PC-3 (cell line): ENCODE measurements at regions not wholly inside any gene's neighbourhood (a gene's known extent, or its start where the extent isn't known, plus 50 kb on each side); places are given as distances from the start of the nearest gene placed in this dataset.

Source experiments
- ATAC-seq: fragments of 200-7000 bp; cut with Tn5 transposase; 2 replicates; pipeline ENCODE4 v1.9.1; 2020; ENCODE audit warnings: mild to moderate bottlenecking, moderate library complexity
- BruUV-seq: library from RNA; stranded (reverse); fragments of 400-500 nt; replicated peaks from 2 replicates; lab custom pipeline; 2021; lab: Mats Ljungman, UMichigan
- CTCF ChIA-PET: fragments of 300-600 bp; sonication (Branson Sonifier 250); formaldehyde crosslinking; loops from one replicate; lab custom pipeline; 2022; ENCODE audit warnings: antibody characterized with exemption; lab: Charles Lee
- POLR2A ChIA-PET: fragments of 300-600 bp; sonication (Branson Sonifier 250); formaldehyde crosslinking; loops from one replicate; lab custom pipeline; 2022; ENCODE audit warnings: antibody characterized with exemption; ENCODE audit not compliant: unreplicated experiment; lab: Charles Lee
- DNase-seq: peaks from one replicate; pipeline ENCODE4 v3.0.0-alpha.2; 2015
- H2AFZ ChIP-seq: fragments of 300-600 bp; sonication (generic); 2 replicates; pipeline ENCODE4 v1.6.0; 2016; ENCODE audit warnings: antibody characterized with exemption, low read length
- H3F3A ChIP-seq: fragments of 300-600 bp; sonication (generic); one replicate; pipeline ENCODE4 v1.6.0; 2017; ENCODE audit warnings: antibody characterized with exemption, low read length, control low read depth, mild to moderate bottlenecking; ENCODE audit not compliant: unreplicated experiment
- H3K27ac ChIP-seq: fragments of 300-600 bp; sonication (generic); 2 replicates; pipeline ENCODE4 v1.5.1; 2016; ENCODE audit warnings: mild to moderate bottlenecking, low read length
- H3K27me3 ChIP-seq: fragments of 300-600 bp; sonication (generic); 2 replicates; pipeline ENCODE4 v1.6.1; 2016; ENCODE audit warnings: low read length, mixed read lengths
- H3K36me3 ChIP-seq: fragments of 300-600 bp; sonication (generic); 2 replicates; pipeline ENCODE4 v1.6.1; 2016; ENCODE audit warnings: low read depth, mixed run types, low read length, mixed read lengths
- H3K4me1 ChIP-seq: fragments of 300-600 bp; sonication (generic); 2 replicates; pipeline ENCODE4 v1.5.1; 2016; ENCODE audit warnings: low read length; ENCODE audit not compliant: insufficient read depth
- H3K4me2 ChIP-seq: fragments of 300-600 bp; sonication (generic); 2 replicates; pipeline ENCODE4 v1.6.0; 2016; ENCODE audit warnings: low read length
- H3K4me3 ChIP-seq: fragments of 300-600 bp; sonication (generic); 2 replicates; pipeline ENCODE4 v1.5.1; 2016; ENCODE audit warnings: mild to moderate bottlenecking, low read length, mixed read lengths
- H3K79me2 ChIP-seq: fragments of 300-600 bp; sonication (generic); 2 replicates; pipeline ENCODE4 v1.6.1; 2017; ENCODE audit warnings: low read length, mixed read lengths
- H3K9ac ChIP-seq: fragments of 300-600 bp; sonication (generic); 2 replicates; pipeline ENCODE4 v1.6.0; 2016; ENCODE audit warnings: mild to moderate bottlenecking, low read length
- H3K9me2 ChIP-seq: fragments of 300-600 bp; sonication (generic); replicated peaks from 2 replicates; pipeline ENCODE4 v1.6.1; 2016; ENCODE audit warnings: mixed run types, low read length, mixed read lengths
- H3K9me3 ChIP-seq: fragments of 300-600 bp; sonication (generic); 2 replicates; pipeline ENCODE4 v1.6.1; 2016; ENCODE audit warnings: low read length, mixed read lengths
- H4K20me1 ChIP-seq: fragments of 300-600 bp; sonication (generic); 2 replicates; pipeline ENCODE4 v1.6.1; 2016; ENCODE audit warnings: low read length, mixed read lengths
- EZH2 ChIP-seq: fragments of 300-600 bp; sonication (generic); IDR thresholded peaks from one replicate; pipeline ENCODE4 v1.6.1; 2017; ENCODE audit warnings: antibody characterized with exemption, mild to moderate bottlenecking, low read length; ENCODE audit not compliant: unreplicated experiment
- EZH2phosphoT487 ChIP-seq: fragments of 300-600 bp; sonication (generic); IDR thresholded peaks from 2 replicates; pipeline ENCODE4 v1.6.1; 2018; ENCODE audit warnings: mild to moderate bottlenecking, antibody characterized with exemption, low read length, borderline replicate concordance
- intact Hi-C: fragments of 100-400 bp; cut with micrococcal nuclease; formaldehyde crosslinking; loops from 2 replicates; pipeline ENCODE4 v1.9.0; 2023
- TF ChIP-seq, protein P1 (sequence below): fragments of 300-600 bp; sonication (generic); conservative IDR thresholded peaks from 2 replicates; pipeline ENCODE4 v1.5.1; 2017; ENCODE audit warnings: antibody characterized with exemption, low read depth, mild to moderate bottlenecking, low read length

DNA sequence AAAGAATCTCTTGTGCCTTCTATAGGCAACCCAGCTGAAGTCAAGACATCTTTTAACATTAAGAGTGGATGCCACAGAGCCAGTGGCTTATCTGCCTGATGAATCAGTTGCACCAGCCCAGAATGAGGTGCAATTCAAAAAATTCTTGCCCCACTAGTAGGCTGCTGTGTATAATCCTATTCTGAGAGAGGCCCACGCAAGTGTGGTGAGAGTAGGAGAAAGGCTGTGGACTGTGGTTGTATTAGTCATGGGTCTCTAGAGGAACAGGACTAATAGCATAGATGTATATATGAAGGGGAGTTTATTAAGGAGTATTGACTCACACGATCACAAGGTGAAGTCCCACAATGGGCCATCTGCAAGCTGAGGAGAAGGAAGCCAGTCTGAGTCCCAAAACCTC is 216.4 kb downstream of the LTN1 start:
- no peaks in the 10 kb centered on the region for H4K20me1 ChIP-seq
- no peaks in the 10 kb centered on the region for H3F3A ChIP-seq
- no peak overlapping the region for H3K4me3 ChIP-seq
- H3K27ac ChIP-seq: no peak overlapping the region
- H3K79me2 ChIP-seq: no peaks in the 10 kb centered on the region
- H2AFZ ChIP-seq: no peak overlapping the region
- ATAC-seq (no peak), DNase-seq (peak; percentile 21)
- intact Hi-C loops: no loop called here
- H3K36me3 ChIP-seq: no peaks in the 10 kb centered on the region
- no peak for TF ChIP-seq EZH2
- TF ChIP-seq, protein P1, sequence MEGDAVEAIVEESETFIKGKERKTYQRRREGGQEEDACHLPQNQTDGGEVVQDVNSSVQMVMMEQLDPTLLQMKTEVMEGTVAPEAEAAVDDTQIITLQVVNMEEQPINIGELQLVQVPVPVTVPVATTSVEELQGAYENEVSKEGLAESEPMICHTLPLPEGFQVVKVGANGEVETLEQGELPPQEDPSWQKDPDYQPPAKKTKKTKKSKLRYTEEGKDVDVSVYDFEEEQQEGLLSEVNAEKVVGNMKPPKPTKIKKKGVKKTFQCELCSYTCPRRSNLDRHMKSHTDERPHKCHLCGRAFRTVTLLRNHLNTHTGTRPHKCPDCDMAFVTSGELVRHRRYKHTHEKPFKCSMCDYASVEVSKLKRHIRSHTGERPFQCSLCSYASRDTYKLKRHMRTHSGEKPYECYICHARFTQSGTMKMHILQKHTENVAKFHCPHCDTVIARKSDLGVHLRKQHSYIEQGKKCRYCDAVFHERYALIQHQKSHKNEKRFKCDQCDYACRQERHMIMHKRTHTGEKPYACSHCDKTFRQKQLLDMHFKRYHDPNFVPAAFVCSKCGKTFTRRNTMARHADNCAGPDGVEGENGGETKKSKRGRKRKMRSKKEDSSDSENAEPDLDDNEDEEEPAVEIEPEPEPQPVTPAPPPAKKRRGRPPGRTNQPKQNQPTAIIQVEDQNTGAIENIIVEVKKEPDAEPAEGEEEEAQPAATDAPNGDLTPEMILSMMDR: no peak
- no peak for TF ChIP-seq EZH2phosphoT487
- no peaks in the 10 kb centered on the region for H3K27me3 ChIP-seq
- POLR2A ChIA-PET: no interaction called here
- H3K9me2 ChIP-seq: no peaks in the 10 kb centered on the region
- peaks cover 12% of the 10 kb centered on the region for H3K4me1 ChIP-seq
- no peaks in the 10 kb centered on the region for H3K9me3 ChIP-seq
- no TSS peak for BruUV-seq
- no peak overlapping the region for H3K9ac ChIP-seq
- CTCF ChIA-PET: no interaction called here
- no peak overlapping the region for H3K4me2 ChIP-seq

DNA sequence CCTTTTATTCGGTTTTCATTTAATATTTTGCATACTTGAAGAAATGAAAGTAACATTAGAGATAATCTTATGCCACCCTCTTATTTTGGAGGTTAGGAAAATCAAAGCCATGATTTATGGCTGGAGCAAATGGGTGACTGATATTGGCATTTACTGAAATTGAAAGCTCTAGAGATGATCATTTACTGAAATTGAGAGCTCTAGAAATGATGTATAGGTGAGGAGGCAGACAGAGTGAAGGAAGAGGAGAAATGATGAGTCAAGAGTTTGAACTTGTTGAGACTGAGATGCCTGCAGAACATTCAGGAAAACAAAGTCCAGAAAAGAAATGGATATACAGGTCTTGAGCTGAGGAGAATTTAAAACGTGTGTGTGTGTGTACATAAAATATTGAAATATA is 217.6 kb downstream of the LTN1 start:
- no TSS peak for BruUV-seq
- CTCF ChIA-PET: no interaction called here
- no peak for ATAC-seq

DNA sequence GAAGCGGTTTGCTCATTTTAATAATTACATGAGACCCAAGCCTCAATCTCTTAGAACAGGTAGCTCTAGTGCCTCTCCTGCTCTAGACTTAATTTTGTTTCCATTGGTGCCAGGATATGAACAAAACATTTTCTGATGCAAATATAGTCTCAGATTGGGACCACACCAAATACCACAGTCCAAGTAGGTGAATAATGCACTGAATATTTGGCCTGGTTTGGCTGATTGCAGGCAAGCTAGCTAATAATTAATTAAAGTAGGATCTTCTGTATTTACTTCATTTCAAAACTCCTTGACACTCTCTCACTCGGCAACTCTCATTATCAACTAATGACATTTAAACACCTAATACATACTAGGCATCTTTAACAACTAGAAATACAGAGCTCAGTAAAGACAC is 219.6 kb downstream of the LTN1 start:
- TF ChIP-seq EZH2 (no peak), EZH2phosphoT487 (no peak)
- TF ChIP-seq, protein P1: no peak
- CTCF ChIA-PET: no interaction called here
- H3K27me3 ChIP-seq: no peaks in the 10 kb centered on the region
- H3F3A ChIP-seq: no peaks in the 10 kb centered on the region
- peaks cover 13% of the 10 kb centered on the region for H3K4me1 ChIP-seq
- no peak overlapping the region for H2AFZ ChIP-seq
- no peak overlapping the region for H3K4me2 ChIP-seq
- no TSS peak for BruUV-seq
- POLR2A ChIA-PET: no interaction called here
- no peaks in the 10 kb centered on the region for H3K9me3 ChIP-seq
- no peak for DNase-seq
- H3K36me3 ChIP-seq: no peaks in the 10 kb centered on the region
- no peaks in the 10 kb centered on the region for H3K9me2 ChIP-seq
- H3K9ac ChIP-seq: no peak overlapping the region
- no peak for ATAC-seq
- H4K20me1 ChIP-seq: no peaks in the 10 kb centered on the region
- no peak overlapping the region for H3K27ac ChIP-seq
- H3K4me3 ChIP-seq: no peak overlapping the region
- H3K79me2 ChIP-seq: no peaks in the 10 kb centered on the region
- intact Hi-C loops: no loop called here

More for the DNA sequence above, 217.6 kb downstream of the LTN1 start:
- POLR2A ChIA-PET: no interaction called here
- no peak overlapping the region for H2AFZ ChIP-seq
- H3K27me3 ChIP-seq: no peaks in the 10 kb centered on the region
- H3K4me1 ChIP-seq: peaks cover 13% of the 10 kb centered on the region
- H3K9me2 ChIP-seq: no peaks in the 10 kb centered on the region
- H3K9ac ChIP-seq: no peak overlapping the region
- no peak for TF ChIP-seq EZH2phosphoT487
- TF ChIP-seq, protein P1: no peak
- TF ChIP-seq EZH2: no peak
- no peaks in the 10 kb centered on the region for H3K9me3 ChIP-seq
- H3F3A ChIP-seq: no peaks in the 10 kb centered on the region
- H4K20me1 ChIP-seq: no peaks in the 10 kb centered on the region
- no peak overlapping the region for H3K4me3 ChIP-seq
- no peak overlapping the region for H3K4me2 ChIP-seq
- no peaks in the 10 kb centered on the region for H3K79me2 ChIP-seq
- intact Hi-C loops: no loop called here
- H3K36me3 ChIP-seq: no peaks in the 10 kb centered on the region
- DNase-seq: no peak
- H3K27ac ChIP-seq: no peak overlapping the region
